HG02973 (cell line): ENCODE measurements at regions not wholly inside any gene's neighbourhood (a gene's known extent, or its start where the extent isn't known, plus 50 kb on each side); places are given as distances from the start of the nearest gene placed in this dataset.

Source experiments
- ATAC-seq: cut with Tn5 transposase; IDR thresholded peaks from one replicate; pipeline ENCODE4 v1.9.1; 2021; ENCODE audit warnings: moderate library complexity; ENCODE audit not compliant: unreplicated experiment

DNA sequence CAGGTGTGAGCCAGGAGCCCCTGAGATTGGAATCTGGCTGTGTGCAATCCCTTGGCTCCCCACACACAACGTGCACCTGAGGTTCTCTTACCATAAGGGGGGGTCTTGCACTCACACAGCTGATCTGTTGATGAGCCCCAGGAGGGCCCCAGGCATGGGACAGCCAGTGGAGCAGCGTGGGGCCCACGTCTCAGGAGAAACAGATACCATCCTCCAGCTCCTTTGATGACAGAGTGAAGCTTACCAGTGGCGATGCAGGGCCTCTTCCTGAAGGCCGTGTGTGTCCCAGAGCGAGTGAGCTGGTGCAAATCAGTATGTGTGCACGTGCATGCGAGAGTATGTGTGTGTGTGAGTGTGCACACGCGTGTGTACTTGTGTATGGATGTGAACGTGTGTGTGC, 287.4 kb downstream of the IRX1 start:
- ATAC-seq: no peak

DNA sequence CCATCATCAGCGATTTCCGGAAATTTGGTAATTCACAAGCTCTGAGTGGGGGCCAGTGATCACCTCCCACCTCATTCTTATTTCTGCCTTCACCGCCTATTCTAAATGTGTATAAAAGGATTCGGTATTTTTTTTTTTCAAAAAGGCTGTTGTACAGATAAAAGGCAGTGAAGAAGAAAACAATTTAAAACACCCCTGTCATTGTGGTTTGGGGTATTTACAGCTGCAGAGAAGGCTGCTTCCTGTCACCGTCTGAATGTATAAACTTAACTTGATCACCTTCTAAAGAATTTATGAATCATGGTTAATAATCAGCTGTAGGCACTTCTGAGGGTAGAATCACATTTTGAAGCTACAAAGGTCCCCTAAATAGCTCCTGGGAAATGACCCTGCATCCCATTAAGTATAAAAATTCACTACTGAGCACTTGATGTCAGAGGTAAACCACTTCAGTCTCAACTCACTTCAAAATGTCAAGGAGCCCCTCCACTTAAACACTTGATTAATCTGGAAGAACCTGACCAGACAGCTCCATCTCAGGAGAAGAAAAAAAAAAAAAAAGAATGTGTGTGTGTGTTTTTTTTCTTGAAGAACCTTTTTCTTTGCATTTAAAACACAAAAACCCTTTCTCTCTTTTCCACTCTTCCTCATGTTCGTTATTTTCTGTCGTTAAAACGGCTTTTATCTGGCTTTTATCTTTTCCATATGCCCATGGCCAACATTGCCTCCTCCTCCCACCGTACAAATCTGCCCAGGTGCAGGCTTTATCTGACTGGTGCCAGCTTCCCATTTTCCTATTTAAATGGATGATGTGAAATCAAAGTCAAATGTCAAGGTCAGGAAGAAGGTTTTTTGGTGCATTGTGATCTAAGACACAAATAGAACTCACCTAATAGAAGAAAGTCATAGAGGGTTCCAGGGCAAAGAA, 291.2 kb downstream of the IRX1 start:
- ATAC-seq: no peak

DNA sequence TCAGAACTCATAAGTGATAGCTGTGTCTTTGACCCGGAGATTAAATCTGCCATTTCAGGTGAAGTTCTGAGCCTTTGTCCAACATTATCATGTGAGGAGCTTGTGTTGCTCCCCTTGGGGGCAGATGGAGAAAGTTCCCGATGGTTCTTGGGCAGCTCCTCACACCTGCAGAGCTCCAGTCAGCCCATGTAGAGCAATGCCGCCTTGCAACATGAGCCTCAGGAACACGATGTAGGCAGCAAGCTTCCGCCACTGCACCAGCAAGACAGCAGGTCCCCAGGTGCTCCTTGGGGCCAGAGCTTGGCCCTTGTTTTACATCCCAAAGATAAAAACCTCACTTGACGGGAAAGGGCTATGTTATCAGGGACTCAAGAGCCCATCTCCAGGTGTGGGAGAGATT, 292.7 kb downstream of the IRX1 start:
- ATAC-seq: no peak

DNA sequence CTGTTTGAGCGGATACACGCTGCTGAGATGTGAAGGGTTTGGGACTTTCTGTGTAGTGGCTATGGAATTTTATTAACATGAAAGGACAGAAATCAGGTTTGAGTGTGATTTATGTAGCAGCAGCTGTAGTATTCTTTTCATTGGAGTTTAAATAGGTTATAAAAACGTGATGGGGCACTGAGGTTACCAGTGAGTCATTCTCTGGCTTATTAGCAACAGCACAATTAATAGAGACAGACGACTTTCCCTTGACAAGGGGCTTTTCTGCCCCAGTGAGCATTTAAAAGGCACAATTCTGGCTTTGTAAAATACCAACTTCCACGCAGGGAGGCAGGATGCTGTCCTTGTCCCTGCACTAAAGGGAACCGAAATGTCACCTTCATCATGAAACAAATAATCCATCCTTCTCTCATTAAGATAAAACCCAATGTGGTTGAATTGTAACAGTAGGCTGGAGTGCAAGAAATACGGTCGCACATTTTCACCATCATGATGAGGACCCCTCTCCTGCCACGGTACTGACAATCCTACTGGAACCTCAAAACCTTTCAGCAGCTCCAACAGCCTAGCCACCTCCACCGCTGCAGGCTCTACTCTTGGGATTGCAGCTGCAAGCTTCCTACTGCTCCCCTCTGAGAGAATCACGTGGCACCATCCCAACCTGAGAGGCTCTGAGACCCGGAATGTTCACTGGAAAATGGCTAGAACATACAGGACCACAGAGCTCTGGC, 293.9 kb downstream of the IRX1 start:
- no peak for ATAC-seq

DNA sequence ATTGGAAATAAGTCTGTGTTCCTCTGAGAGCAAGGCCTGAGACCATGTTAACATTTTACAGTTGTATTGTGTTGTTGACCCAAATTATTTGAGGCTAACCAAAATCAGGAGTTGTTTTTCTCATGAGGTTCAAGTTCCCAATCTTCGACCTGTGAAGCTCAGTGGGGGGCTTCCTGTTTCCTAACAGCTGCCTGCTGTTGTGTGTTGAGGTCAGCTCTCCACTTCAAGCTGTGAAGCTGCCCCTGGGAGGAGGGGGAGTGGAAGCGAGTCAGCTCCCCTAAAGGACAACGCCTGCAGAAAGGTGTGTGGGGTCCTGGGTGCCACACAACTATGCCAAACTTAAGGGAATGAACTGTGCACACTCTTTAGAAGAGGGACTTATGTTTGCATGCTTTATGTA, 295.5 kb downstream of the IRX1 start:
- no peak for ATAC-seq

DNA sequence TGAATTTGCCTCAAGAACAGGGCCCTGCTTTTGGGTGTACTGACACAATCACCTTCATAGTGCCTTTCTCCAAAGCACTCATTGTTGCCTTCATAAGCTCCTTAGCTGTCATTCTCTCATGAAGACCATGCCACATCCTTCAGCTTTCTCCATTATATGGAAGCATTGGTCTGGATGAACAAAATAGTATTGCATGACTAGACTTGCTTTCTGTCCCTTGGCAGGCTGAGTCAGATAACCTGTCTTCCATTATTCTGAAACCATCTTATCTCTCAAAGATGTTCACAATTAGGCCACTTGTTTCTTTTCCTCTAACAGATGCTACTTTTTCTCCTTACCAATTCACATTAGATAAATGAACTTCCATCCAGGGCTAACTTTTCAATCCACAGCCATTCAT, 297.9 kb downstream of the IRX1 start:
- no peak for ATAC-seq

DNA sequence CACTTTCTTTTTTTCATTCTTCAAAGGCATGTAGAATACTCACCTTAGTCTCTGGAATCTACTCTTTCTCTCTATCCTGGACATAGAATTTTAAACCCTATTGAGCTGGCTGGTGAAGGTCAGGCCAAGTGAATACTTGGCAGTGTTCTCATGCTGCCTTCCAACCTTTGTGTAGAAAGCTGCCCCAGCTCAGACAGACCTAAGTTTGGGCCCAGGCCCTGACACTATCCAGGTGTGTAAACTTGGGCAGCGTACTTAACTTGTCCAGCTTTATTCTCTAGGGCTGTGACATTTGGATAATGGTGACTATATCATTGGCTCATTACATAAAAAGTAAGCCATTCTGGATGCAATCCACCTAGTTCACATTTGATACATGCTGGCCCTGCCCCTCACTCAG, 298.3 kb downstream of the IRX1 start:
- no peak for ATAC-seq

DNA sequence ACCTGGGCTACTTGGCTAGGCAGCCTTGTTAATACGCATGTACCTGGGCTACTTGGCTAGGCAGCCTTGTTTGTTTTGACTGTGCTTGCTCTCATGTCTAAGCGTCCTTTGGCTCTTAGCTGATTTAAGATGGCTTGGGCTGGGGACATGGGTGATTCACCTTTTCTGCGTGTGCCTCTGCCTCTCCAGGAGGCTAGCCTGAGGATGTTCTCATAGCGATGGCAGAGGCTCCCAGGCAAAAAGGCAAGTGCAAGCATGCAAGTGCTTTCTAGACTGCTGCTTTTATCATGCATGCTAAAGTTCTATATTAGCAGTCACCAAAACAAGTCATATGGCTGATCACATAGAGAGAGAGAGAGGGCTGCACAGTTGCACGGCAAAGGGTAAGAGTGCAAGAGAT, 300.5 kb downstream of the IRX1 start:
- no peak for ATAC-seq

DNA sequence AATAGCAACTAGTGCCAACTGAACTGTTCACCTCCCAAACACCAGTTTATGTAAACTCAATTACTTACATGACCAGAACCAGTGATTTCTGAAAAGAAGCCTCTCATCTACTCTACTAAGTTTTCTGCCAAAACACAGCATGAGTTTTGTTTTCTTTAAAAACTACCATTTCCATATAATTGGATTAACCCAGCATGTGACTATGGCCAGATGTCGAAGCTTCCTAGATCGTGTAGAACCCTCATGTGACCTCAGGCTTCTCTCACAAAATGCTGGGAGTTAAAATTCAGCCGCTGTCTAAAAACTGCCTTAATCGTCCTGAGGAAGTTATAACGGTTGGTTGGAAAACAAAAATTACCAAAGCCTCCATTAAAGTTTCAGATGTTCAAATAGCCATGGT, 303.5 kb downstream of the IRX1 start:
- ATAC-seq: no peak

DNA sequence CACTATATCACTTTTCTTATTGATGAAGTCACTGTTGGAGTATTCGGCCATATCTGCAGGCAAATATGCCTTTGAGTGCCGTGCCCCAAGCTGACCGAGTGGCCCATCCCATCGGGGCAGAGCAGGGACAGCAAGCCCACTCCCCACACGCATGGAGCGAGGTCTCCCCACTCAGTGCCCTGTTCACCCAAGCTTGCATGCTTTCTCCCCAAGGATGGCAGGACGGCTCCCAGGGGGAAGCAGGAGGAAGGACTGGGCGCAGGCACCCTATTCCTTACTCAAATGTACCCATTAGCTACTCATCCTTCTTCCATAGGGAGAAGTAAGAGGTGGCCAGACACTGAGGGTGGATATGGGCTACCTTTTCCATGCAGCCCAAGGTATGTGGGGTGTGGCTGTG, 309.0 kb downstream of the IRX1 start:
- no peak for ATAC-seq

DNA sequence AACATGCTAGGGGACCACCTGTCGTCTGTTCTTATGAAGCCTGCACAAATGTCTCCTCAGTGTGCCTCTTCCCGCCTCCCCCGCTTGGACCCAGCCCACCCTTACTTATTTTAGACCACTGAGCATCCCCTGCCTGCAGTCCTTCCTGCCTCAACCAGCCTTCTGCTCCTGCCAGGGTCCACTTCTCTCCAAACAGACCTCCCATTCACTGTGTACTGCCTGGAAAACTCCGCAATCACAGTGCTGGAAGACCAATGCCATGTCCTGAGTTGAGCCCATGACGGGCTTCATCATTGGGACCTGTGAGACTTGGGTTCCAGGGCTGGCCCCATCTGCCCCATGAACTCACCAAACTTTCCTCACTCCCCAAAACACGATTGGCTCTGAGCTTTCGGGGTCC, 309.4 kb downstream of the IRX1 start:
- no peak for ATAC-seq

DNA sequence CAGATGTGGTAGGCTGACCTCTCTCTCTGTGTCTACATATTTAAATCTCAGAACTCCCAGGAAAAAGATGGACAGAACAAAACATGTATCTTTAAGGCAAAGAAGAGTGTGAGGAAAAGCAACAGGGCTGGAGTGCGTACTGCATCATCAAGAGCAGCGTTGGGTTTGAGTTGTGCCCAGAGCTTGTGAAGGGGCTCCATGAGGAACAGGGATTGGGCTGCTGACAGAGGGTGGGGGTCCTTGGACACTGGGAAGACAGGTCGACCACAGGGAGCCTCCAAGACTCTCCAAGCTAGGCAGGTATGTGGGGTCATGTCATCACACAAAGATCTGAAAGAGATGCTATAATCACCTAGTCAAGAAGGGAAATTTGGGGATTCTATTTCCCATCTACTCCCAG, 309.9 kb downstream of the IRX1 start:
- ATAC-seq: no peak

DNA sequence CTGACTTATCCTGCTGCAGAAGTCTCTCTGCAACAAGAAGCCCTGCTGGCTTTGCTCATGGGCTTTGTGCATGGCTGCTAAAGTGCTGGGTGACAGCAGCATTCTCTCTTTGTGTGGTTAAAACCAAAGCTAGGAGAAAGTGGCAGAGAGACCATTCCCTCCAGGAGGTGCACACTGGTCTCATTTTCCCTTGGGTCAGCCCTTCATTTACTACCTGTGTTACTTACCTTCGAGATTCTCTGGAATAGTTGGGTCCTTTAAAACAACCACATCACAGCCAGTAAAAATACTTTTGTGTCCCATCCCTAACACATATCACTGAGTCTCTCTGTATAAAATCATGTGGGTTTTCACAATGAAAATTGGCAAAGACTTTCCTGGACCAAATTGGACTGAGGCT, 315.5 kb downstream of the IRX1 start:
- no peak for ATAC-seq

DNA sequence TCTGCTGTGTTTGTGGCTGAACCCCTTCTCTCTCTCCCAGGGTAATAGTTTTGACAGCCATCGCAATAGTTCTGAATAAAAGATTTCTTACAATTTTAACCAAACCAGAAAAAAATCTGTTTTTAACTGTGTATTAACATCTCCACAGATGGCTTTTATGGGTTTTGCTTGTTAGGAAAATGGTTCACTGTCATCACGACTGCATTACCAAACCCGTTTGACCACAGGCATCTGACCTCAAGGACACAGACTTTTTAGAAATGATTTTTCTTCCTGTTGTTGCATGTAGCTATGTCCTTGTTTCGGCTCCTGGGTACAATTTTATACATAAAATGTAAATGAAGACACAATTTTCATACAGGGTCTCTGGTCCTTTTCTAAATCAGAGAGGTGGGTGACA, 316.1 kb downstream of the IRX1 start:
- no peak for ATAC-seq

DNA sequence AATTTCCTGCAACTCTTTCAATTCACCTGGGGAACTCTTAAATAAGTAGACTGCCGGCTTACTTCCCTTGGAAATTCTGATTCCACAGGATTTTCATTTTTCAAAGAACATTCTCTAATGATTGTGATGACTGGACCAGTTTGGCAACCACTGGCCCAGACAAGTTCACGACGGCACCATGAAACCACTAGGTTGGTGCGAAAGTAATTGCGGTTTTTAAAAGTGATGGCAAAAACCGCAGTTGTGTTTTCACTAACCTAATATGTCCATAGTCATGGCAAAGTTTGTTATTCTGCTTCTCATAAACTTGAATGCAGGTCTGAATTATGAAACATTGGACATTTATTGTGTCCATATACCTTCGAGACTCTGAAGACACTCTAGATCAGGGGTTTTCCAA, 317.2 kb downstream of the IRX1 start:
- ATAC-seq: no peak

DNA sequence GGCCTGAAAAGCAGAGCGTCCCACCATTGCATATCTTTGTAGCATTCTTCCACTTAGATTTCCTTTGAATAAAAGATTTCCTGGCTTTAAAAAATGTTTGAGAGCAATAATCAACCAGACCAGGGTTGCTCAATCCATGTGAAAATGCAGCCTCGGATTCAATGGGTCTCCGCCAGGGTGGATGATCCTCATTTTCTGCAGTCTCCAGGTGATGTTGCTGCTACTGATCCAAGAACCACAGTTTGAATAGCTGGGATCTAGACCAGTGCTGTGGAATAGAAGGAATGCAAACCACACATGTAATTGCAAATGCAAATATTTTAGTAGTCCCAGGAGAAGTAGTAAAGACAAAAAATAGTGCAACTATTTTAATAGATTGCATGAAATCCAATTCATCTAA, 317.6 kb downstream of the IRX1 start:
- no peak for ATAC-seq

DNA sequence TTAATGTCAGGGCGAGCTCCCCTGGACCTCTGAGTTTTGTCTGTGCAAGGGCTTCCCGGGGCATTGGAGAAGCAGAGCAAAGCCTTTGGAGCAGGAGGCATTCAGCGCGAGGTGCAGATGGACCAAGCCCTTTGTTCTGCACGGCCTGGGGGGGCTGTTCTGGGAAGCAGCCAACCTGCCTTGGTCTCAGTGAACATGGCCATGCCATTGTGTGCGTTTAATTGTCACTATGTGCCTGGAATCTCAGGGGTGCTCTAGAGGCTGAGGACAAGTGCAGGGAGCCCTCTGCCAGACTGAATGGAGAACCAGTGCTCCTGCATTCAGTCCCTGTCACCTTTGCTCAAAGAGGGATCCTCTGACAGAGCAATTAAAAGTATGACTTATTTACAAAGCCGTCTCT, 329.4 kb downstream of the IRX1 start:
- no peak for ATAC-seq

DNA sequence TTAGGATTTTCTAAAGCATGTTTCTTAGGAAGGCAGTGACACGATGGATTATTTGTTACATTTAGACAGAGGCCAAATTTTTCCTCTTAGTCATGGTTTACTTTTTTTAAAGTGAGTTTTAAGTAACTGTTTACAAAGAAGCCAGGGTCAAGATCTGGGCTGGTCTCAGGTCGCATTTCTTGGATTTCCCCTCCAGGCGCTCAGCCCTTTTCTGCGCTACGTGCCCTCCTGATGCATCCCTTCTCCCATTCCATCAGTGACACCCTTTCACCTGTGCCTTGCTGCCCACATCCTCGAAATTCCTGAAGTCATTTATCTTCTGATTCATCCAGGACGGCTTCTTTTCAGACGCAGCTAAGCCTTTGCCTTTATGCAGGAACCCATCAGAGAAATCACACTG, 330.3 kb downstream of the IRX1 start:
- ATAC-seq: no peak

DNA sequence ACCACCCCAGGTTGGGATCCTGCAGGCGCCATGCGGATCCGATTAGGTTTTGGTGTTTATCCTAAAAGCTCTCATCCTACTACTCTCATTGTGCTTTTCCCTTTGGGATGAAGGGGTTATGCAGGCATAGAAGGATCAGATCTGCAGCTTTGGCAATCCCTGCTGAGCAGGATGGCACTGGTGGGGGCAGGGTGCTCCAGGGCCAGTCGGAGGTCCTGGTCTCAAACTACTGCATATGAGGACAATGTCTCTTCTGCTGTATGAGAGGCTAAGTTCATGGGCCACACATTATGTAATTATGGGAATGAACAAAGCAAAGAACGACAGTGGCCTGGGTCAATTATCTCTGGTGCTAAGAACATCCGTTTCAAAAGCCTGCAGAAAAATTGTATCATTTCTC, 334.2 kb downstream of the IRX1 start:
- no peak for ATAC-seq

DNA sequence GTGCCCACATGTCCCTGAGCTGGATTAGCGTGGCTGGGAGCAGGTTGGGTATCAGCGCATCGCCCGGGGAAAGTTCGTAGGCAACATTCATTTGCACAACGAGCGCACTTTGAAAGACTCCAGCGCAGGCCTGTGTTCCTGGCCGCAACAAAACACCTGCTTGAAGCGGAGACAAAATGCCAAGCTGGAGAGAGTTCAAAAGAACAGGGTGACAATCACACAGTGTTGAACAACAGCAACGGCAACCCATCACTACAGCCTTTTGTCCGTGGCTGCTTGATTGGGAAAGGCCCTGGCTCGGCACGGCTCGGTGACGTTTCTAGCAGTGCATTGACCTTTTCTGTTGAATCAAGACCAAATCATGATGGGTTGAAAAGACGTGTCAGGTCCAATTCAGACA, 336.3 kb downstream of the IRX1 start:
- no peak for ATAC-seq

DNA sequence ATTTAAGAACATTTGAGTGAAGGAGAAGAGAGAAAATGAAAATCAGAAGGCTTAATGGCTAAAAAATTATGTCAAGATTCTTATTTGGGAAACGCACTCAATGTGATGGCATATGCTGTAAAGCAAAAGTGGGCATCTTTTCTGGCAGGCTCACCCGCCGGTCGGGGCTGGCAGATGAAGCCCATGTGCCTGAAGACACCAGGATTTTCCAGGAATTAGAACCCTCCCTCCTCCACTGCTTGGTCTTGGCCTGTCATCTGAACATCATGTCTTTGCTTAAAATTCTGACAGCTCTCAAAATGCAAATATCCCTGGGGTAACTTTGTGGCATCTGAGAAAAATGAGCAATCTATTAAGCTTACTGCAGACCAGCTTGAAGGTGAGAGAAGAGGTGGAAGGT, 337.9 kb downstream of the IRX1 start:
- ATAC-seq: no peak

DNA sequence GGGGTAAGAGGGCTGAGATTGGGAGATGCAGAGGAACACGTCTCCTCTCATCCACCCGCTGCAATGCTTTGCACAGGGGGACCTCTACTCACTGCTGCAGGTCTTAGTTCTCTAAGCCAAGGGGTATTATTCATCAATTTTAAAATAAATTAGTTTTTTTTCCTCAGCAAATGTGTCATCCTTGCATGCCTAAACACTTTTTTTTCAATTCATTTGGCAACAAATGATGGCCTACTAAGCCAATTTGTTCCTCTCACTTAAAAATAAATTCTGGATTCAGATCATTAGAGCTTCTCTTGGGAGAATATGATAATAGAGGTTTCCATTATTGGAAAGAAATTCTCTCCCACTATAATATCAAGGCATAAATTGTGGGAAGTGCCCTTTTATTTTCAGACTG, 338.3 kb downstream of the IRX1 start:
- no peak for ATAC-seq
